Endodermal cell (in vitro differentiated cells): ENCODE measurements at regions not wholly inside any gene's neighbourhood (a gene's known extent, or its start where the extent isn't known, plus 50 kb on each side); places are given as distances from the start of the nearest gene placed in this dataset.

Experiments
- DNase-seq: peaks from one replicate; pipeline ENCODE4 v3.0.0-alpha.2; 2017
- H3K27ac ChIP-seq: 2 replicates; pipeline ENCODE4 v1.5.1; 2013; ENCODE audit warnings: mild to moderate bottlenecking, low read depth, low read length, moderate library complexity
- H3K27me3 ChIP-seq: 2 replicates; pipeline ENCODE4 v1.6.1; 2013; ENCODE audit warnings: mild to moderate bottlenecking, low read length, moderate library complexity; ENCODE audit not compliant: insufficient read depth, control insufficient read depth, poor library complexity, severe bottlenecking
- H3K36me3 ChIP-seq: 2 replicates; pipeline ENCODE4 v1.7.0; 2013; ENCODE audit warnings: mild to moderate bottlenecking, low read length, moderate library complexity; ENCODE audit not compliant: control insufficient read depth, insufficient read depth
- H3K4me1 ChIP-seq: one replicate; pipeline ENCODE4 v1.7.0; 2013; ENCODE audit warnings: low read length; ENCODE audit not compliant: control insufficient read depth, insufficient read depth
- H3K4me3 ChIP-seq: 2 replicates; pipeline ENCODE4 v1.5.1; 2013; ENCODE audit warnings: mild to moderate bottlenecking, low read length, moderate library complexity
- H3K9ac ChIP-seq: 2 replicates; pipeline ENCODE4 v1.6.1; 2013; ENCODE audit warnings: mild to moderate bottlenecking, low read length, moderate library complexity; ENCODE audit not compliant: poor library complexity, severe bottlenecking; ENCODE audit errors: extremely low read depth
- H3K9me3 ChIP-seq: 2 replicates; pipeline ENCODE4 v1.6.1; 2013; ENCODE audit warnings: mild to moderate bottlenecking, low read length, moderate library complexity; ENCODE audit not compliant: control insufficient read depth
- H3K27ac Mint-ChIP-seq: 2 replicates; pipeline ENCODE4 v1.8.0; 2020; ENCODE audit warnings: mixed read lengths
- H3K27me3 Mint-ChIP-seq: 2 replicates; pipeline ENCODE4 v1.8.0; 2021; ENCODE audit warnings: mild to moderate bottlenecking, mixed read lengths; ENCODE audit not compliant: insufficient read depth
- H3K36me3 Mint-ChIP-seq: 2 replicates; pipeline ENCODE4 v1.8.0; 2020; ENCODE audit warnings: low read depth, mixed read lengths
- H3K4me1 Mint-ChIP-seq: 2 replicates; pipeline ENCODE4 v1.8.0; 2020; ENCODE audit warnings: mixed read lengths
- H3K4me3 Mint-ChIP-seq: 2 replicates; pipeline ENCODE4 v1.8.0; 2020; ENCODE audit warnings: mild to moderate bottlenecking, moderate library complexity, mixed read lengths
- H3K9me3 Mint-ChIP-seq: 2 replicates; pipeline ENCODE4 v1.8.0; 2020; ENCODE audit warnings: mild to moderate bottlenecking, mixed read lengths
- CTCF ChIP-seq: fragments of 200-600 bp; sonication (generic); conservative IDR thresholded peaks from 2 replicates; pipeline ENCODE4 v1.5.0; 2021; ENCODE audit warnings: antibody characterized with exemption, mild to moderate bottlenecking
- WGBS, 2 experiments: methylation state at CpG; one replicate each; pipeline versions ENCODE4 v1.1.5 to v1.1.7; 2013; ENCODE audit warnings: missing lambda C conversion rate in 2 of 2, mixed read lengths in 1 of 2; ENCODE audit not compliant: insufficient coverage in 1 of 2, insufficient read length in 1 of 2; 5-methylcytosine and 5-hydroxymethylcytosine counted together

GRCh38 chr13:72205773-72206172, 338.8 kb upstream of the DACH1 start:
- H3K27ac ChIP-seq: no peak overlapping the region
- Mint-ChIP-seq H3K4me3 (no peak overlapping the region), H3K27ac (no peak overlapping the region), H3K36me3 (no peaks in the 10 kb centered on the region), H3K9me3 (no peaks in the 10 kb centered on the region), H3K27me3 (no peaks in the 10 kb centered on the region), H3K4me1 (no peaks in the 10 kb centered on the region)
- no peak overlapping the region for H3K9ac ChIP-seq
- WGBS, 2 experiments: 83 to 100% methylated on average over 1 of the region's 1 CpG
- no peaks in the 10 kb centered on the region for H3K27me3 ChIP-seq
- DNase-seq: no peak
- H3K4me3 ChIP-seq: no peak overlapping the region
- no peaks in the 10 kb centered on the region for H3K36me3 ChIP-seq
- no peaks in the 10 kb centered on the region for H3K4me1 ChIP-seq
- TF ChIP-seq CTCF: no peak
- no peaks in the 10 kb centered on the region for H3K9me3 ChIP-seq

DNA sequence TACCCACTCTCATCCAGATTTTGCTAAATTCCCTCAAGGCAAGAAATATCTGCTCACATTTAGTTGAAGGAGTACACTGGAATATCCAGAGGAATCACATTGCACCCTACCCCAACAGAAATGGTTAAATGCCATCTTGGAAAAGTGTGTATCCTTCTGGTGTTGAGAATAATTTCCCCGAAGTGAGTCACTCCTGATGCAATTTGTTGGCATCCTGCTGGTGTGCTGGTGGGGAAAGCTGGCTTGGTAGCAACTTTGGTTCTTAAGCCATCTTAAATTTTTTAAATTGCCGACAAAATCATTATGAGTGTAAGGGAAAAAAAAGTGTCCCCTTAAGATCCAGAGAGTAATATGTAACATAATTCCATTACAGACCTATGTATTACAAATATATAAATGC, 337.3 kb upstream of the DACH1 start:
- no peak overlapping the region for H3K27ac ChIP-seq
- H3K27ac Mint-ChIP-seq: no peak overlapping the region
- WGBS, 2 experiments: 92 to 100% methylated on average over 1 of the region's 2 CpGs

GRCh38 chr13:72201726-72202125, 334.7 kb upstream of the DACH1 start:
- H3K4me3 Mint-ChIP-seq: no peak overlapping the region
- H3K9me3 Mint-ChIP-seq: no peaks in the 10 kb centered on the region
- no peaks in the 10 kb centered on the region for H3K9me3 ChIP-seq
- H3K36me3 ChIP-seq: no peaks in the 10 kb centered on the region
- DNase-seq: no peak
- no peak overlapping the region for H3K4me3 ChIP-seq
- H3K27ac Mint-ChIP-seq: no peak overlapping the region
- H3K4me1 ChIP-seq: no peaks in the 10 kb centered on the region
- TF ChIP-seq CTCF: no peak
- H3K9ac ChIP-seq: no peak overlapping the region
- no peaks in the 10 kb centered on the region for H3K36me3 Mint-ChIP-seq
- no peaks in the 10 kb centered on the region for H3K4me1 Mint-ChIP-seq
- H3K27me3 ChIP-seq: no peaks in the 10 kb centered on the region
- H3K27ac ChIP-seq: no peak overlapping the region
- no peaks in the 10 kb centered on the region for H3K27me3 Mint-ChIP-seq

More for the DNA sequence above, 337.3 kb upstream of the DACH1 start:
- Histone ChIP-seq H3K4me3 (no peak overlapping the region), H3K36me3 (no peaks in the 10 kb centered on the region), H3K9ac (no peak overlapping the region), H3K27me3 (no peaks in the 10 kb centered on the region), H3K4me1 (no peaks in the 10 kb centered on the region), H3K9me3 (no peaks in the 10 kb centered on the region)
- no peaks in the 10 kb centered on the region for H3K4me1 Mint-ChIP-seq
- H3K4me3 Mint-ChIP-seq: no peak overlapping the region
- DNase-seq: no peak
- TF ChIP-seq CTCF: no peak
- H3K36me3 Mint-ChIP-seq: no peaks in the 10 kb centered on the region
- no peaks in the 10 kb centered on the region for H3K9me3 Mint-ChIP-seq
- no peaks in the 10 kb centered on the region for H3K27me3 Mint-ChIP-seq
